ENCODE measurements at regions not wholly inside any gene's neighbourhood (a gene's known extent, or its start where the extent isn't known, plus 50 kb on each side); places are given as distances from the start of the nearest gene placed in this dataset.
"Not testable (repeated sequence)": the region's sequence is repeated elsewhere in the genome, so short reads cannot be mapped to it uniquely, and the experiment has no call there.

DNA sequence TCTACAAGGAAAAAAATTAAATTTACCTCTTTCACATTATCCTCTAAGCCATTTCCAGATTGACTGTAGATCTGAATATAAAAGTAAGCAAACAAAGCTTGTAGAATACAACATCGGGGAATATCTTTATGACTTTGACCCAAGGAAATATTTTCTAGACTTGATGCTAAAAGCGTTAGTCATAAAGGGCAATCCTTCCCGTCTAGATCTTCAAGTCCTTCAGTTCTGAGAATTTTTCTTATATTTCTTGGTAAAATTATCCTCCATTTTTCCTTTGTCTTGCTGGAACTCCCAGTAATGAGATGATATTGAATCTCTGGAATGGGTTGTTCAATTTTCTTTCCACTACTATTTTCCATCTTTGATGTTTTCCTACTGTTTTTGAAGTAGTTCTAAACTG, 77.8 kb upstream of the ZNF184 start:
- TF ChIP-seq, protein P1, sequence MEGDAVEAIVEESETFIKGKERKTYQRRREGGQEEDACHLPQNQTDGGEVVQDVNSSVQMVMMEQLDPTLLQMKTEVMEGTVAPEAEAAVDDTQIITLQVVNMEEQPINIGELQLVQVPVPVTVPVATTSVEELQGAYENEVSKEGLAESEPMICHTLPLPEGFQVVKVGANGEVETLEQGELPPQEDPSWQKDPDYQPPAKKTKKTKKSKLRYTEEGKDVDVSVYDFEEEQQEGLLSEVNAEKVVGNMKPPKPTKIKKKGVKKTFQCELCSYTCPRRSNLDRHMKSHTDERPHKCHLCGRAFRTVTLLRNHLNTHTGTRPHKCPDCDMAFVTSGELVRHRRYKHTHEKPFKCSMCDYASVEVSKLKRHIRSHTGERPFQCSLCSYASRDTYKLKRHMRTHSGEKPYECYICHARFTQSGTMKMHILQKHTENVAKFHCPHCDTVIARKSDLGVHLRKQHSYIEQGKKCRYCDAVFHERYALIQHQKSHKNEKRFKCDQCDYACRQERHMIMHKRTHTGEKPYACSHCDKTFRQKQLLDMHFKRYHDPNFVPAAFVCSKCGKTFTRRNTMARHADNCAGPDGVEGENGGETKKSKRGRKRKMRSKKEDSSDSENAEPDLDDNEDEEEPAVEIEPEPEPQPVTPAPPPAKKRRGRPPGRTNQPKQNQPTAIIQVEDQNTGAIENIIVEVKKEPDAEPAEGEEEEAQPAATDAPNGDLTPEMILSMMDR (IDR thresholded peaks at IDR 0.05; ENCODE audit: extremely low read depth, low read depth, low read length): no peak

DNA sequence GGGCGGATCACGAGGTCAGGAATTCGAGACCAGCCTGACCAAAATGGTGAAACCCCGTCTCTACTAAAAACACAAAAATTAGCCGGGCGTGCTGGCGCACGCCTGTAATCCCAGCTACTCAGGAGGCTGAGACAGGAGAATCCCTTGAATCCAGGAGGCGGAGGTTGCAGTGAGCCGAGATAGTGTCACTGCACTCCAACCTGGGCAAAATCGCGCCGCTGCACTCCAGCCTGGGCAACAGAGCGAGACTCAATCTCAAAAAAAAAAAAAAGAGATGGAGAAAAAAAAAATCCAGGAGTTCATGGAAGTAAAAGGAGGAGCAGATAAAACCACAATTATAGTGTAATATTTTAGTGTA, 76.3 kb upstream of the ZNF184 start:
- not testable (repeated sequence) for H3K79me2 ChIP-seq (ENCODE audit: insufficient read depth, low read length); H3K27ac ChIP-seq (ENCODE audit: low read depth, low read length); H4K20me1 ChIP-seq (ENCODE audit: insufficient read depth, low read length); H2AFZ ChIP-seq (ENCODE audit: low read length); DNase-seq (ENCODE audit: insufficient read length, low spot score, missing footprints); H3K4me3 ChIP-seq (ENCODE audit: insufficient read depth, low read length); H3K36me3 ChIP-seq (ENCODE audit: insufficient read depth, low read length); H3K9me3 ChIP-seq (ENCODE audit: low read depth, low read length); H3K27me3 ChIP-seq (ENCODE audit: insufficient read depth, low read length)
- Histone ChIP-seq H3K4me2 (ENCODE audit: insufficient read depth, low read length) (peak overlapping the region; percentile 91), H3K4me1 (ENCODE audit: insufficient read depth, low read length) (peaks cover 22% of the 10 kb centered on the region)

More for the DNA sequence above, 77.8 kb upstream of the ZNF184 start:
- Histone ChIP-seq H3K4me1 (ENCODE audit: insufficient read depth, low read length) (peaks cover 10% of the 10 kb centered on the region), H3K27ac (ENCODE audit: low read depth, low read length) (no peak overlapping the region), H3K4me3 (ENCODE audit: insufficient read depth, low read length) (no peak overlapping the region), H4K20me1 (ENCODE audit: insufficient read depth, low read length) (no peaks in the 10 kb centered on the region), H2AFZ (ENCODE audit: low read length) (no peak overlapping the region), H3K27me3 (ENCODE audit: insufficient read depth, low read length) (peaks cover 7% of the 10 kb centered on the region), H3K9me3 (ENCODE audit: low read depth, low read length) (no peaks in the 10 kb centered on the region), H3K79me2 (ENCODE audit: insufficient read depth, low read length) (no peaks in the 10 kb centered on the region), H3K36me3 (ENCODE audit: insufficient read depth, low read length) (no peaks in the 10 kb centered on the region), H3K4me2 (ENCODE audit: insufficient read depth, low read length) (no peak overlapping the region)
- no peak for DNase-seq (ENCODE audit: insufficient read length, low spot score, missing footprints)

DNA sequence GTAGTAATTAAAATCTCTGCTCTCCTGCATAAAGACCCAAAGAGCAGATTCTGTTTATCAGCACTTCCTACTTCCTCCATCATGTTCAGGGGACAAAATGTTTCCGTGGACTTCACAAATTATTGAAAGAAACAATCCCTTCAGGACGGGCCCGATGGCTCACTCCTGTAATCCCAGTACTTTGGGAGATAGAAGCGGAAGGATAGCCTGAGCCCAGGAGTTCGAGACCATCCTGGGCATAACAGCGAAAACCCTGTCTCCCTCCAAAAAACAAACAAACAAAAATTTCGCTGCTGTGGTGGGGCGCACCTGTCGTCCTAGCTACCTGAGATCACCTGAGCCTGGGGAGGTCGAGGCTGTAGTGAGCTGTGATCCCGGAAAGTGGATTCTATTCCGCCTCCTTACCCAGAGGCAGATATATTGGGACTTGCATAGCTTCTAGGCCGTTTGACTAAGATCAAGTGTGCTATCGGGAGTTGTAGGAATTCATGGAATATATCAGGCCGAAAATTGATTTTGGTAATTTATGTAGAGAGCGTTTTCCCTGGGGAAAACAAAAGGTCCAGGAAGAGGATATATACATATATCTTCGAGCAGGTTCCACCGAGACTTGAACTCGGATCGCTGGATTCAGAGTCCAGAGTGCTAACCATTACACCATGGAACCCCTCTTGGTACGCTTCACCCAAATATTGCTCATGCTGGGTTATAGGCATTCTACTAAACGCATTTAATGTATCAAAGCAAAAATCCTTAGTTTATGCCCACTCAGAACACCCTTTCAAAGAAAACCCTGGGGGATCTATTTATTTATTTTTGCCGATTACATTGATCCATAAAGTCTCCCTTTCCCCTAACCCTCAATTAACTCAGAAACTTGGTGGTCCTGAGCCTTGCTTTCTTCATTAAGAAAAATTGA, 74.5 kb upstream of the ZNF184 start:
- H3K9me3 ChIP-seq (ENCODE audit: low read depth, low read length): no peaks in the 10 kb centered on the region
- H3K27me3 ChIP-seq (ENCODE audit: insufficient read depth, low read length): peaks cover 4% of the 10 kb centered on the region
- TF ChIP-seq, protein P1 (IDR thresholded peaks at IDR 0.05; ENCODE audit: extremely low read depth, low read depth, low read length): no peak
- no peaks in the 10 kb centered on the region for H3K79me2 ChIP-seq (ENCODE audit: insufficient read depth, low read length)
- H3K4me3 ChIP-seq (ENCODE audit: insufficient read depth, low read length): peak overlapping the region; percentile 67
- no peaks in the 10 kb centered on the region for H4K20me1 ChIP-seq (ENCODE audit: insufficient read depth, low read length)
- peak overlapping the region; percentile 91 for H3K4me2 ChIP-seq (ENCODE audit: insufficient read depth, low read length)
- H3K27ac ChIP-seq (ENCODE audit: low read depth, low read length): no peak overlapping the region
- H2AFZ ChIP-seq (ENCODE audit: low read length): no peak overlapping the region
- H3K36me3 ChIP-seq (ENCODE audit: insufficient read depth, low read length): no peaks in the 10 kb centered on the region
- DNase-seq (ENCODE audit: insufficient read length, low spot score, missing footprints): no peak
- H3K4me1 ChIP-seq (ENCODE audit: insufficient read depth, low read length): peaks cover 22% of the 10 kb centered on the region

DNA sequence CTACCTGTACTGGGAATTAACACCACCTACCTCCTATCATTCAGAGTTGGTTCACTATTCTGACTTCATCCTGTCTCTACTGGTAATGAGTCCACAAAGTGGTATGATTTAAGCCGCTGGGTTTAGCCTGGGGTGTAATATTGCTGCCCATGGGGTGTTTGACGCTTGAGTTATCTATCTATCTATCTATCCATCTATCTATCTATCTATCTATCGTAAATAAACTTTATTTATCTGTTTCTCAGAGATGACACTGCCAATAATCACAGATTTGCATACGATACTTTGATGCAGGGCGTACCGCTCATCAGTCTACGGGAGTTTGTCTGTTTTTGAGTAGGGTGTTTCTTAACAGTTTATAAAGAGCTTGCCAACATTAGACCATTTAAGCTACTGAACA, 73.6 kb upstream of the ZNF184 start:
- H2AFZ ChIP-seq (ENCODE audit: low read length): no peak overlapping the region
- H3K4me2 ChIP-seq (ENCODE audit: insufficient read depth, low read length): no peak overlapping the region
- no peak overlapping the region for H3K4me3 ChIP-seq (ENCODE audit: insufficient read depth, low read length)
- TF ChIP-seq, protein P1 (IDR thresholded peaks at IDR 0.05; ENCODE audit: extremely low read depth, low read depth, low read length): no peak
- H4K20me1 ChIP-seq (ENCODE audit: insufficient read depth, low read length): no peaks in the 10 kb centered on the region
- DNase-seq (ENCODE audit: insufficient read length, low spot score, missing footprints): no peak
- H3K27ac ChIP-seq (ENCODE audit: low read depth, low read length): no peak overlapping the region
- H3K36me3 ChIP-seq (ENCODE audit: insufficient read depth, low read length): no peaks in the 10 kb centered on the region
- H3K27me3 ChIP-seq (ENCODE audit: insufficient read depth, low read length): peaks cover 4% of the 10 kb centered on the region
- no peaks in the 10 kb centered on the region for H3K9me3 ChIP-seq (ENCODE audit: low read depth, low read length)
- H3K79me2 ChIP-seq (ENCODE audit: insufficient read depth, low read length): no peaks in the 10 kb centered on the region
- peaks cover 22% of the 10 kb centered on the region for H3K4me1 ChIP-seq (ENCODE audit: insufficient read depth, low read length)

All from osteoblast (primary cell).